Psoas muscle (tissue), 7 donors: ENCODE measurements at regions not wholly inside any gene's neighbourhood (a gene's known extent, or its start where the extent isn't known, plus 50 kb on each side); places are given as distances from the start of the nearest gene placed in this dataset.

ENCODE experiments used
- ATAC-seq, 4 donors: fragments of 200-7000 bp; cut with Tn5 transposase; one replicate each; pipeline ENCODE4 v1.9.1; 2020; ENCODE audit warnings: moderate library complexity in 3 of 4, mild to moderate bottlenecking in 2 of 4
- DNase-seq, 2 donors: peaks; one replicate each; pipeline ENCODE4 v3.0.0-alpha.2; 2020
- H3K27ac ChIP-seq: fragments of 200-600 bp; one replicate; pipeline ENCODE4 v1.8.0; 2022
- H3K27me3 ChIP-seq, 3 donors: fragments of 200-600 bp in 1 of 3; one replicate each; pipeline versions ENCODE4 v1.6.1 to v1.8.0; 2013 to 2022; ENCODE audit warnings: low read length in 2 of 3, mild to moderate bottlenecking in 2 of 3, moderate library complexity in 1 of 3; ENCODE audit not compliant: insufficient read depth in 3 of 3
- H3K36me3 ChIP-seq, 2 donors: fragments of 200-600 bp in 1 of 2; one replicate each; pipeline versions ENCODE4 v1.6.1 to v1.8.0; 2013 to 2022; ENCODE audit warnings: low read depth in 1 of 2, mild to moderate bottlenecking in 1 of 2, moderate library complexity in 1 of 2; ENCODE audit not compliant: insufficient read depth in 1 of 2
- H3K4me1 ChIP-seq: fragments of 200-600 bp; one replicate; pipeline ENCODE4 v1.8.0; 2022
- H3K4me3 ChIP-seq: fragments of 200-600 bp; one replicate; pipeline ENCODE4 v1.8.0; 2022; ENCODE audit warnings: mild to moderate bottlenecking
- H3K9me3 ChIP-seq: fragments of 200-600 bp; one replicate; pipeline ENCODE4 v1.8.0; 2022
- WGBS, 3 donors: extraction: QIAGEN DNeasy Blood & Tissue Kit; methylation state at CpG; one replicate each; pipeline versions ENCODE4 v1.1.6 to v1.1.7; 2013; 5-methylcytosine and 5-hydroxymethylcytosine counted together
- intact Hi-C, 2 donors: fragments of 100-400 bp; cut with DNase I; formaldehyde crosslinking; loops; one replicate each; pipeline versions ENCODE4 v1.11.0 to v1.14.2; 2022
- TF ChIP-seq, protein P1 (sequence below): fragments of 200-600 bp; IDR thresholded peaks from one replicate; pipeline ENCODE4 v1.8.0; 2022; ENCODE audit warnings: antibody characterized with exemption
- donor health status: healthy with polysubstance abuse.
- donor health status: DM: no; HTN: no; CAD: no; lungs with moderate emphysema.
- donor health status: Bipolar disorder and iron deficiency.
- donor health status: healthy.
- donor health status: DM: yes; HTN: yes; CAD: no.
- donor health status: DM: no; HTN: no; CAD: no.
- donor health status: DM: yes; HTN: yes; CAD: no.

DNA sequence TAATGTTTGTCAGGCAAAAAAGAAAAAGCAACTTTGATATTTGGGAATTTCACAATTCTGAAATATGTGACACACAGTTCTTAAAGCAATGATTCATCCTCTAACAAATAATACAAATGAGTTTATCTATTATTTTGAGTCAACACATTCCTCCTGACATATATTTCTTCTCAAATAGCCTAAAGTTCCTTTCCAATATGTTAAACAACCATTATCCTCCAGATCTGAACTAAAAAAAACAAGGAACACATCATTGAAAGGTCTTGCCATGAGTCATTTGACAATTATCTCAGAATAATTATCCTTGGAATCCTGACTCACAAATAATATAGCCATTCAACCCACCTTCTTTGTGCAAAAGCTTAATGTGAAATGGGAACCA lies 208.7 kb upstream of the CDIN1 start:
- intact Hi-C loops, result loop anchor here in 1 of 2 donors (5.0 kb wide), 1 partner anchor 853 kb away; no protein-coding TSS in a partner anchor

DNA sequence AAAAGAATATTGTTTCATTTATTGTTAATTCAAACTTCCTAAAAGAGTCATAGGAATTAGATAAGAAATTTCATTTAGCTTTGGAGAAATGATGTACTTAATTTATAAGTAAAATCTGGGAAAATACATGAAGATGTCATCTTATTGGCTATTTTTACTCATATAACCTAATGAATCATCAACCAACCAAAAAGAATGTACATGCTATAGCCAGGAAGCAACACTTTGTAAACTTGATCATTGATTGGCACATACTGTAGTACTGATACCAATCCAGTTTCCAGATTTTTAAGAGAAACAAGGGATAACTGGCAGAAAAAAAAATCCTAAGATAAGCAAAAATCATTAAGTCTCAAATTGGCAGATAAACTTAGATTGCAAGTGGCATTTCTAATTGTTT lies 207.9 kb upstream of the CDIN1 start:
- ATAC-seq (no peak), DNase-seq (no peak)
- H3K36me3 ChIP-seq, result no peaks in the 10 kb centered on the region
- H3K27me3 ChIP-seq, result no peaks in the 10 kb centered on the region
- H3K9me3 ChIP-seq, result no peaks in the 10 kb centered on the region
- H3K27ac ChIP-seq, result no peak overlapping the region
- no peak overlapping the region for H3K4me3 ChIP-seq
- intact Hi-C loops, result loop anchor here in 1 of 2 donors (5.0 kb wide), 1 partner anchor 854 kb away; no protein-coding TSS in a partner anchor
- TF ChIP-seq, protein P1, sequence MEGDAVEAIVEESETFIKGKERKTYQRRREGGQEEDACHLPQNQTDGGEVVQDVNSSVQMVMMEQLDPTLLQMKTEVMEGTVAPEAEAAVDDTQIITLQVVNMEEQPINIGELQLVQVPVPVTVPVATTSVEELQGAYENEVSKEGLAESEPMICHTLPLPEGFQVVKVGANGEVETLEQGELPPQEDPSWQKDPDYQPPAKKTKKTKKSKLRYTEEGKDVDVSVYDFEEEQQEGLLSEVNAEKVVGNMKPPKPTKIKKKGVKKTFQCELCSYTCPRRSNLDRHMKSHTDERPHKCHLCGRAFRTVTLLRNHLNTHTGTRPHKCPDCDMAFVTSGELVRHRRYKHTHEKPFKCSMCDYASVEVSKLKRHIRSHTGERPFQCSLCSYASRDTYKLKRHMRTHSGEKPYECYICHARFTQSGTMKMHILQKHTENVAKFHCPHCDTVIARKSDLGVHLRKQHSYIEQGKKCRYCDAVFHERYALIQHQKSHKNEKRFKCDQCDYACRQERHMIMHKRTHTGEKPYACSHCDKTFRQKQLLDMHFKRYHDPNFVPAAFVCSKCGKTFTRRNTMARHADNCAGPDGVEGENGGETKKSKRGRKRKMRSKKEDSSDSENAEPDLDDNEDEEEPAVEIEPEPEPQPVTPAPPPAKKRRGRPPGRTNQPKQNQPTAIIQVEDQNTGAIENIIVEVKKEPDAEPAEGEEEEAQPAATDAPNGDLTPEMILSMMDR, result no peak
- no peaks in the 10 kb centered on the region for H3K4me1 ChIP-seq

More for the DNA sequence above, 208.7 kb upstream of the CDIN1 start:
- DNase-seq (no peak), ATAC-seq (no peak)
- no peak overlapping the region for H3K4me3 ChIP-seq
- no peaks in the 10 kb centered on the region for H3K27me3 ChIP-seq
- H3K9me3 ChIP-seq, result no peaks in the 10 kb centered on the region
- no peaks in the 10 kb centered on the region for H3K36me3 ChIP-seq
- H3K27ac ChIP-seq, result no peak overlapping the region
- TF ChIP-seq, protein P1, result no peak
- no peaks in the 10 kb centered on the region for H3K4me1 ChIP-seq

DNA sequence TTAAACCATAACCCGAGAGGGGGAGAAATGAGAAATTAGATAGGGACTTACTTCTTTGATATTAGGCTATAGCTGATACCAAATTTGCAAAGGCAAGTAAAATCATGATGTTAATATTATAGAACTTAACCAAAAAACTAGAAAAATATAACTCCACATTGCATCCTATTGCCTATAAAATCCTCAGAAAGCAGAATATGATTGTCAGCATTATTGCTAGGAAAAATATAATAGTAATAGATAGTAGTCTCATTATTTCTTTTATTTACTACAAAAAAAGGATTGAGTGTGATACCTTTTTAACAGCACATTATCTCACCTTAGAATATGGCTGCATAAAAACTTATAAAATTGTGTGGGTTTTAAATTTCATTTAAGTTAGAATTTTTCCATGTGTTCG lies 206.5 kb upstream of the CDIN1 start:
- Histone ChIP-seq H3K27me3 (no peaks in the 10 kb centered on the region), H3K36me3 (no peaks in the 10 kb centered on the region), H3K9me3 (no peaks in the 10 kb centered on the region), H3K27ac (no peak overlapping the region), H3K4me3 (no peak overlapping the region), H3K4me1 (no peaks in the 10 kb centered on the region)
- 74 to 82% (median 81%) methylated on average over 2 of the region's 2 CpGs for WGBS, 3 donors
- intact Hi-C loops, result loop anchor here in 1 of 2 donors (5.0 kb wide), 1 partner anchor 856 kb away; no protein-coding TSS in a partner anchor
- DNase-seq (no peak), ATAC-seq (no peak)
- TF ChIP-seq, protein P1, result no peak

DNA sequence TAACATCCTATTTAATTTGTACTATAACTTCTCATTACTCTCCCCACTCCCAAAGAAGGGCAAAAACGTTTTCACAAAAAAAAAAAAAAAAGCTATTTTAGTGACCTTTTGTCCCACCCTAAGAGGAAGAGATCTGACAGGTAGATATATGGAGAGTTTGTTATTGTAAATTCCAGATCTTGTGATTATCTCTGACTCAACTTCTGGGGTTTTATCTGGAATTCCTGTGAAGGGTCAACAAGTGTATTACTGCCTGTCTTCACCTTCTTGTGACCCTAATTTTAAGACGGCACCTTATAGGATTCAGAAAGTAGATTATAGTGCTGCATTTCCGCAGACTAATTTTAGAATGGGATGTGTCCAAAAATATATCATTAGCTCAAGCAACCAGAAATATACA lies 205.9 kb upstream of the CDIN1 start:
- TF ChIP-seq, protein P1, result no peak
- Histone ChIP-seq H3K9me3 (no peaks in the 10 kb centered on the region), H3K27me3 (no peaks in the 10 kb centered on the region), H3K27ac (no peak overlapping the region), H3K4me1 (no peaks in the 10 kb centered on the region), H3K4me3 (no peak overlapping the region), H3K36me3 (no peaks in the 10 kb centered on the region)
- intact Hi-C loops, result loop anchor here in 1 of 2 donors (5.0 kb wide), 1 partner anchor 856 kb away; no protein-coding TSS in a partner anchor
- no peak for ATAC-seq
- WGBS, 3 donors, result 37 to 40% (median 39%) methylated on average over 3 of the region's 3 CpGs
- no peak for DNase-seq

DNA sequence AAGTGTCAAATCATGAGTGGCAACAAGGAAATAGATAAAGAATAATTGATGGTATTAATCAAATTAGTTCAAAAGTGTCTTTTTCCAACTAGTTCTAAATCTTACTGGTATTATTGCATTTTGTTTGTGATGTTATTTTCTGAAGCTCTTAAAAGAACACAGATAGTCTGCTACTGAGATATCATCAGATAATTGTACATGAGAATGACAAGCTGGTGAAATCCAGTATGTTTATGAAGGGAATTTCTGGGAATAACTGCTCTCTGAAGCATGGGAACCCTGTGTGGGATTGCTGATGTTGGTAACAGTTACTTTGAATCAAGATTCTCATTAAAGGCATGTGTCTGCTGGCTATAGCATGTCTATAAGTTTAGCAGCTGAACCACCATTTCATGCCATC lies 190.3 kb upstream of the CDIN1 start:
- Histone ChIP-seq H3K36me3 (no peaks in the 10 kb centered on the region), H3K27me3 (no peaks in the 10 kb centered on the region), H3K4me1 (no peaks in the 10 kb centered on the region), H3K27ac (no peak overlapping the region), H3K9me3 (no peaks in the 10 kb centered on the region), H3K4me3 (no peak overlapping the region)
- no peak for ATAC-seq
- TF ChIP-seq, protein P1, result no peak
- DNase-seq, result no peak
- intact Hi-C loops, result no loop called here
